Activated CD8-positive, alpha-beta T cell treated with anti-CD3 and anti-CD28 coated beads for 36 hours (primary cell): ENCODE measurements at regions not wholly inside any gene's neighbourhood (a gene's known extent, or its start where the extent isn't known, plus 50 kb on each side); places are given as distances from the start of the nearest gene placed in this dataset.
"Not testable (repeated sequence)": the region's sequence is repeated elsewhere in the genome, so short reads cannot be mapped to it uniquely, and the experiment has no call there.

ENCODE experiments used
- ATAC-seq: fragments of 200-7000 bp; cut with Tn5 transposase; one replicate; pipeline ENCODE4 v1.10.0; 2021; ENCODE audit warnings: mild to moderate bottlenecking, moderate library complexity
- CTCF ChIA-PET: fragments of 350-600 bp; sonication (Branson Sonifier 250); formaldehyde crosslinking; loops from one replicate; lab custom pipeline; 2021; ENCODE audit warnings: antibody characterized with exemption; lab: Charles Lee
- POLR2A ChIA-PET: fragments of 350-600 bp; sonication (Branson Sonifier 250); formaldehyde crosslinking; loops from one replicate; lab custom pipeline; 2021; ENCODE audit warnings: antibody characterized with exemption; lab: Charles Lee
- DNase-seq: peaks from one replicate; pipeline ENCODE4 v3.0.0-alpha.2; 2020
- H3K27ac Mint-ChIP-seq: one replicate; pipeline ENCODE4 v1.8.0; 2021; ENCODE audit warnings: mild to moderate bottlenecking, mixed read lengths
- H3K27me3 Mint-ChIP-seq: one replicate; pipeline ENCODE4 v1.8.0; 2021; ENCODE audit warnings: mixed read lengths
- H3K36me3 Mint-ChIP-seq: one replicate; pipeline ENCODE4 v1.8.0; 2021; ENCODE audit warnings: low read depth, mixed read lengths
- H3K4me1 Mint-ChIP-seq: one replicate; pipeline ENCODE4 v1.8.0; 2021; ENCODE audit warnings: low read depth, mixed read lengths
- H3K4me3 Mint-ChIP-seq: one replicate; pipeline ENCODE4 v1.8.0; 2021; ENCODE audit warnings: mild to moderate bottlenecking, moderate library complexity, mixed read lengths
- H3K9me3 Mint-ChIP-seq: one replicate; pipeline ENCODE4 v1.8.0; 2021; ENCODE audit warnings: mixed read lengths
- CTCF ChIP-seq: fragments of 200-600 bp; IDR thresholded peaks from one replicate; pipeline ENCODE4 v1.8.0; 2022; ENCODE audit warnings: antibody characterized with exemption, mild to moderate bottlenecking
- intact Hi-C: fragments of 100-400 bp; cut with micrococcal nuclease; formaldehyde crosslinking; loops from one replicate; pipeline ENCODE4 v1.10.0; 2022

- H3K27ac Mint-ChIP-seq: no peak overlapping the region
- ChIA-PET POLR2A (interaction anchor here (0.9 kb wide), 1 partner anchor 129 kb away, joined by 3 read pairs; no protein-coding TSS in a partner anchor), CTCF (no interaction called here)
- no peak overlapping the region for H3K4me3 Mint-ChIP-seq
- H3K36me3 Mint-ChIP-seq: no peaks in the 10 kb centered on the region
- TF ChIP-seq CTCF: no peak
- ATAC-seq: no peak
- no peaks in the 10 kb centered on the region for H3K27me3 Mint-ChIP-seq
- no peak for DNase-seq
- peaks cover 15% of the 10 kb centered on the region for H3K4me1 Mint-ChIP-seq
- intact Hi-C loops: no loop called here
- H3K9me3 Mint-ChIP-seq: no peaks in the 10 kb centered on the region
Observed at GRCh38 chr17:14434506-14434905, 133.6 kb downstream of the HS3ST3B1 start.

- Mint-ChIP-seq H3K4me3 (no peak overlapping the region), H3K27ac (no peak overlapping the region), H3K9me3 (no peaks in the 10 kb centered on the region), H3K27me3 (no peaks in the 10 kb centered on the region), H3K4me1 (peaks cover 39% of the 10 kb centered on the region), H3K36me3 (no peaks in the 10 kb centered on the region)
- ATAC-seq: no peak
- DNase-seq: no peak
- CTCF ChIA-PET: no interaction called here
- intact Hi-C loops: no loop called here
- POLR2A ChIA-PET: interaction anchor here (0.6 kb wide), 2 partner anchors 18 to 307 kb away, joined by 3 read pairs; no protein-coding TSS in a partner anchor
- no peak for TF ChIP-seq CTCF
Observed at GRCh38 chr17:14432079-14432478, 131.2 kb downstream of the HS3ST3B1 start.

GRCh38 chr17:14429084-14429483, 128.2 kb downstream of the HS3ST3B1 start:
- no peak for TF ChIP-seq CTCF
- ChIA-PET POLR2A (interaction anchor here (0.7 to 1.9 kb wide), 7 partner anchors 9 to 128 kb away, joined by 3 to 13 read pairs (median 3); partner anchors contain the start of gene HS3ST3B1), CTCF (interaction anchor here (0.6 to 2.6 kb wide), 6 partner anchors 11 to 128 kb away, joined by 3 to 14 read pairs (median 3); partner anchors contain the start of gene HS3ST3B1)
- H3K36me3 Mint-ChIP-seq: no peaks in the 10 kb centered on the region
- peak overlapping the region; percentile 90 for H3K27ac Mint-ChIP-seq
- H3K4me1 Mint-ChIP-seq: peaks cover 52% of the 10 kb centered on the region
- no peaks in the 10 kb centered on the region for H3K9me3 Mint-ChIP-seq
- H3K27me3 Mint-ChIP-seq: no peaks in the 10 kb centered on the region
- intact Hi-C loops: no loop called here
- ATAC-seq: no peak
- peak overlapping the region; percentile 60 for H3K4me3 Mint-ChIP-seq
- DNase-seq: no peak

- H3K27ac Mint-ChIP-seq: peak overlapping the region; percentile 90
- peaks cover 56% of the 10 kb centered on the region for H3K4me1 Mint-ChIP-seq
- no peaks in the 10 kb centered on the region for H3K27me3 Mint-ChIP-seq
- intact Hi-C loops: no loop called here
- DNase-seq (peak; percentile 72), ATAC-seq (peak; percentile 74)
- H3K4me3 Mint-ChIP-seq: peak overlapping the region; percentile 60
- CTCF ChIA-PET: interaction anchor here (0.6 to 2.6 kb wide), 7 partner anchors 11 to 128 kb away, joined by 3 to 14 read pairs (median 3); partner anchors contain the start of gene HS3ST3B1
- no peaks in the 10 kb centered on the region for H3K36me3 Mint-ChIP-seq
- TF ChIP-seq CTCF: no peak
- POLR2A ChIA-PET: interaction anchor here (0.6 to 1.9 kb wide), 8 partner anchors 10 to 129 kb away, joined by 3 to 13 read pairs (median 3); partner anchors contain the start of gene HS3ST3B1
- H3K9me3 Mint-ChIP-seq: no peaks in the 10 kb centered on the region
Observed at GRCh38 chr17:14428648-14429029, 127.8 kb downstream of the HS3ST3B1 start.

- CTCF ChIA-PET: interaction anchor here (1.1 to 2.6 kb wide), 5 partner anchors 18 to 127 kb away, joined by 3 to 14 read pairs (median 6); partner anchors contain the start of gene HS3ST3B1
Observed at GRCh38 chr17:14427900-14428647, 127.2 kb downstream of the HS3ST3B1 start.

GRCh38 chr17:14423156-14423555, 122.3 kb downstream of the HS3ST3B1 start:
- H3K9me3 Mint-ChIP-seq, H3K4me3 Mint-ChIP-seq, H3K27ac Mint-ChIP-seq, intact Hi-C loops, H3K36me3 Mint-ChIP-seq, DNase-seq, H3K27me3 Mint-ChIP-seq, ATAC-seq: not testable (repeated sequence)
- peaks cover 39% of the 10 kb centered on the region for H3K4me1 Mint-ChIP-seq
- CTCF ChIA-PET: interaction anchor here (1.3 kb wide), 1 partner anchor 13 kb away, joined by 3 read pairs; no protein-coding TSS in a partner anchor
- POLR2A ChIA-PET: interaction anchor here (0.9 kb wide), 1 partner anchor 76 kb away, joined by 3 read pairs; no protein-coding TSS in a partner anchor

More at GRCh38 chr17:14427900-14428647, 127.2 kb downstream of the HS3ST3B1 start:
- peak; percentile 96 for ATAC-seq
- peaks cover 58% of the 10 kb centered on the region for H3K4me1 Mint-ChIP-seq
- no peak for TF ChIP-seq CTCF
- POLR2A ChIA-PET: interaction anchor here (0.6 to 1.9 kb wide), 7 partner anchors 23 to 130 kb away, joined by 3 to 13 read pairs (median 3); partner anchors contain the start of gene HS3ST3B1
- peak overlapping the region; percentile 90 for H3K27ac Mint-ChIP-seq
- no peaks in the 10 kb centered on the region for H3K9me3 Mint-ChIP-seq
- H3K27me3 Mint-ChIP-seq: no peaks in the 10 kb centered on the region
- no peaks in the 10 kb centered on the region for H3K36me3 Mint-ChIP-seq
- DNase-seq: peak; percentile 77
- intact Hi-C loops: no loop called here
- H3K4me3 Mint-ChIP-seq: peak overlapping the region; percentile 60
